Activated CD4-positive, CD25-positive, alpha-beta regulatory T cell (primary cell): ENCODE measurements at regions not wholly inside any gene's neighbourhood (a gene's known extent, or its start where the extent isn't known, plus 50 kb on each side); places are given as distances from the start of the nearest gene placed in this dataset.
"Not testable (repeated sequence)": the region's sequence is repeated elsewhere in the genome, so short reads cannot be mapped to it uniquely, and the experiment has no call there.

Source experiments
- DNase-seq, 4 experiments: peaks; one replicate each; lab custom pipeline; 2025; lab: John Stamatoyannopoulos, UW

DNA sequence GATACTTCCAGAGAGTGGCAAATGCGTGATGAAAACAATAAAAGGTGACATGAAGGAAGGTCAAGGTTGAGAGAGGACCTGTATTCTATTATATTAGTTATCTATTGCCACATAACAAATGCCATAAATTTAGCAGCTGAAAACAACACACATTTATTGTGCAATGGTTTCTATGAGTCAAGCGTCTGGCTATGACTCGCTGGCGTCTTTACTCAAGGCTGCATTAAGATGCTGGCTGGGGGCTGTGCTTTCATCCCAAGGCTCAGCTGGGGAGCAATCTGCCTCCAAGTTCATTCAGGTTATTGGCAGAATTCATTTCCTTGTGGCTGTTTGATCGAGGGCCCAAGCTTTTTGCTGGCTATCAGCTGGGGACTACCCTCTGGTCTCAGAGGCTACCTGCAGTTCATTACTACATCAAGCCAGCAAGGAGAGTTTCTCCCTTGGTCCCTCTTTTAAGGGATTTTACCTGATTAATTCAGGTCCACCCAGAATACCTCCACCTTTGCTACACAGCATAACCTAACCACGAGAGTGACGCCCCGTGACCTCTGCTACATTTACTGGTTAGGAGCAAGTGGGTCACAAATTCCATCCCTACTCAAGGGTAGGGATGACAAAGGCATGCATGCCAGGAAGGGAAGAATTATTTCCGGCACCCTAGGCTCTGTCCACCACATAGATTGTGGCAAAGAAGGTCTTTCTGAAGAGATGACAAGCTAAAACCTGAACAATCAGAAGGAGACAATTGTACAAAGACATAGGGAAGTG is 549.1 kb downstream of the MN1 start:
- DNase-seq: no peak

DNA sequence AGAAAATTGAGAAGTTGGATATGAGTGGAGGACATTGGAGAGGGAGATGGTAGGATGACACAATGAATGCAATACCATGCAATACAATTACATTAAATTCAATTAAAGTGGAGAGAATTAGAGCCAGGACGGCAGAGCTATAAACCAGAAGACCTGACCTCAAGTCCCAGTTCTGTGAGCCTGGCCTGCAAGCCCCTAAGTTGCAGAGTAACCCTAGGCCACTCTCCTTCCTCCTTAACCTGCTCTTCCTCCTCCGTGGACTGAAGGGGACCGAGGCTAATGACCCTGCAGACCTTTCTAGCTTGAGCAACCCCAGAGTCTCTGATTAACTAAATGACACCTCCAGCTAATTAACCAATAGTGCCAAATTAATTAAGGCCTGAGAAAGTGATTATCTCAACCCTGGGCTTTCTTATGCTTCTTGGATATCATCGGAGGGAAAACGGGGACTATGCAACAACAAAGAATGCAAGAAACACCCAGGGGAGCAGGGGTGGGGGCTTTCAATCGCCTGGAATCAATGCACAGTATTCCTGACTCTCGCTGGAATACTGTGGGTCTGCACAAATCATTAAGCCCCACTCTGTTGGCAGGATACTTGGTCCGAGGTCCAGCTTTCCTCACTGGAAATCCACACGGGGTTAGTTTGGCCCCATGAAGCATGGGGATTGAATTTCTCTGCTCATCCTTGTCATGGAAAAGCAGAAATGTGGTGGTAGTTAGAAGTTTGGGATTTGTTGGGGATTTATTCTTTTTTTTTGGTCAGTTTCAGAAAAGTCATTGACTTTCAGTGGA is 548.3 kb downstream of the MN1 start:
- DNase-seq: no peak

DNA sequence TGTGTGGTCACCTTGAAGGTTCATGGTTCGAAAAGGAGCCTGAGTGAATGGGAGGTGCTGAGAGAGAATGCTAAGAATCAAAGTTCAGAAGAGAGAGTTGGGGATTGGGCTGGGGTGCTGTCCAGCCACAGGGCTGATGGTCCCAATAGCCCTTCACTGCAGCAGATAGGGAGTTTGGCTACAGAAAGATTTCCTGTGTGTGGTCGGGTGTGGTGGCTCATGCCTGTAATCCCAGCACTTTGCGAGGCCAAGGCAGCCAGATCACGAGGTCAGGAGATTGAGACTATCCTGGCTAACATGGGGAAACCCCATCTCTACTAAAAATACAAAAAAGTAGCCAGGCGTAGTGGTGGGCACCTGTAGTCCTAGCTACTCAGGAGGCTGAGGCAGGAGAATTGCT is 547.5 kb downstream of the MN1 start:
- DNase-seq: not testable (repeated sequence)

DNA sequence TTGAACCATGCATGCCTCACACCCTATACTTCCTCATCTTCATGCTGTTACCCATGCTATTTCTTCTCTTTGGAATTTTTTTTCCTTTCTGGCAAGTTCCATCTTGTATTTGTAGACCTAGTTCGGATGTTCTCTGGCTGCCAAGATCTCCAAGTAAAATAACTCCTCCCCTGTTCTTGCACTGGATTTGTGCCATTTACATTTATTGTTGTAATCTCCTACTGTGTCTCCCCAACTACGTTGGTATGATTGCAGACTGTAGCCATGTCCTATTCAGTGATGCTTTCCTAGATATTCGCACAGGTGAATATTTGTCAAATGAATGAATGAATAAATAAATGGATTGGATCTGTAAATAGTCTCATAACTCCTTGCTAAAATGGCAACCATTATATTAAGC is 546.0 kb downstream of the MN1 start:
- DNase-seq: no peak

DNA sequence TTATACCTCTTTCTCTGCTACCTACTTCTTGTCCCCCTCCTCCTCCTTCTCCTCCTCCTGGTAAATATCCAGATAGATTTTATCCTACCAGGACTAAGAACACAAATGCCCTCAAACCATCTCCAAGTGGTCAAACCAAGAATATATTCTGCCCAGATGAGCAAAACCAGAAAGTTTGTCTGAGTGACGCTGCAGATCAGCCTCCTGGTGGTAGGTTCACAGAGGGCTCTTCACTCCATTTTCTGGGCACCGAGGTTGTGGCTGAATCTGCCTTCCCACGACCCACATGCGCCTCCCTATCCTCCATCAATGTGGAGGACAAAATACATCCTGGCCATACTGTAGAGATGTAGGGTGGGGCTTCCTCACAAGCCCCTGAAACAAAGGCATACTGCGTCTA is 543.6 kb downstream of the MN1 start:
- no peak for DNase-seq

DNA sequence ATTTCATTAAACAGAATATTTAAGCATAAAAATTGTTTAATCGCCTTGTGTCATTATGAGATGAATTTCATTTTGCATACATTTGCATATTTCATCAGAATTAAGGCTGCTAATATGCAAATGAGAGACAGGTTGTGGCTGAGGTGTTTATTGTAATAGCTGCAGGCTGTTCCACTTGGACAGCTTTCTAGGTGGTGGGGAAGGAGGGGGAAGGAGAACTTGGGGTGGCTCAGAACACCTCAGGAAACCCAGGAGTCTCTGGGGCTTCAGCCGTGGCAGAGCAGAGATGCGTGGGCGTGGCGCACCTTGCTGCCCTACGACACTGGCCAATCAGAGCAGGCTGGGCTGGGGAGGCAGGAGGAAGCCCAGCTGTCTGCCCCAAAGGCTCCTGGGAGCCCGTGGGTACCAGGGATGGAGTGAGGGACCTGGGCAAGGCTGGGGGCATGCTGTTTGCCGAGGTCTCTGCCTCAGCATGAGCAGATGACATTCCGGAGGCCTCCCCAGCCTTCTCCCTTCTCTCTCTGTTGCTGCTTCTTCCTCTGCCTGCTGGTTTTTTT is 542.9 kb downstream of the MN1 start:
- no peak for DNase-seq

DNA sequence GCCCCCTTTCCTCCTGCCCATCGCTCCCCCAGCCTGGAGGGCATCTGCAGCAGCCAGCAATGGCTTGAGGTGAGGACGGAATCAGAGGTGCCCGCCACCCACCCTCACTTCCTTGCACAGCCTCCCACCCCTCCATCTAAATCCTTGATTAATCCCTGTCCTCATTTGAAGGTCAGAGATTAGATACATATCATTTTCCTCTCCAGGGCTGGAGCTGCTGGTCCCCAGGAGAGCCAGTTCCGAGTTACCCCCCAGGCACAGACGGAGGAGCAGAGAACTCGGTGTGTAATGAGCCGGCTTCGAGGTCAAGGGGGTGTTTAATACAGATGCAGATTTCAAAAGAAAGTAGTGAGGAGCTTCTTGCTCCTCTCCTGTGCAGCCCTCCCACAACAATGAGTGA is 542.1 kb downstream of the MN1 start:
- no peak for DNase-seq

DNA sequence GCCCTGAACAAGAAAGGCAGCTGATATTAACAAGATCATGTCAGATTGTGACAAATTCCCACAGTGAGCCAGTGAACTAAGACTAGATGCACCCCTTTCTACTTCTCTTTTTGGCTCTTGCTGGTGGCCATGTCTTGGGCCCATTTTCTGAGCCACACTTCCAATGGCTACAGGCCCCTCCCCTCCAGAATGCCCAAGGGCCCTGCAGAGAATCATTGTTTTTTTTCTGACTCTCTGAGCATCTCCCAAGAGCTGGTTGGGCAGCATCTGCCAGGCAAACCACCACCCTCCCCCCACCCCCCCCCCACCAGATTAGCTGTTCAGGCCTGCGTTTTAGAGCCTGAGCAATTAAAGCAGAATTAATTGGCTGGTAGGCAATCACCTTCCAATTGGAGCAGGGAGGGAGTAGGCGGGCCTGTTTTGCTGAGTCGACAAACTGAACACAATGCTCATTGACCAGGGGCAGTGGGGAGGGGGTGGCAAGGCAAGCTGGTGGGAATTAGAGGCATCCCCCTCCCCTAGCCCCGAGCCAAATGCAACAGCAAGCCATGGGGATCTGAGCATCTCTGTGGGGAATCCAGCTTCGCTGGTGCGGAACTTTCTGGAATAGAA is 541.4 kb downstream of the MN1 start:
- no peak for DNase-seq

DNA sequence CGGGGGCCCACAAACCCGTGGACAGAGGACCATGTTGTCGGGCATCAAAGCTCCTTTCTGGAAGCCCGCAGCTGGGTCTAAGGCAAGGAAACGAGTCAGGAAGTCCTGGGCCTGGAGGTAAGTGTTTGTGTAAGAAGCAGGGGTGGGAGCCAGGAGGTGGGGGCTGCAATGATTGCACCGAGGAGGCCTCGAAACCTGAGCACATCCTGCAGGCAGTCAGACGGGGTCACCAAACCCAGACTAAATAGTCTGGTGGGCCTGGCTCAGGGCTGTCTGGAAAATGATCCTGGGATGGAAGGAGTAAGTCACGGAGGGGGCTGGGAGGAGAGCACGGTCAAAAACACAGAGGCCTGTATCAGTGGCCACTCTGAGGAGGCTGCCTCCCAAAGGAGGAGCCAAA is 539.2 kb downstream of the MN1 start:
- DNase-seq: no peak

DNA sequence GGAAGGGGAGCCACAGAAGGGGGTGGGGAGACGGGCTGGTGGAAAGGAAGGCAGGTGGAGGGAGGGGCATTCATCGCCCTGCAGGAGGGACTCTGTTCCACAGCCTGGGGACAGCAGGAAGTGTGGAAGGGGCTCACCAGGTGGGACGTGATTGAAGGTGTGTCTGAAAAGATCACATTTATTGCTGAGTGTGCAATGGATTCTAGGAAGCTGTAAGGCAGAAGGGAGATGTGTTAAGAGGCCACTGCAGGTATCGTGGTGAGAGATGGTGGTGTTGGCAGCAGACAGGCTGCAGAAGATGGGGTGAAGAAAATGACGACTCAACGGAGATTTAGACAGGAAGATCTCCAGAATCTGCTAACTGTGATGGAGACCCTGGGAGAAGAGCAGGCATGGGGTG is 537.4 kb downstream of the MN1 start:
- DNase-seq: no peak

DNA sequence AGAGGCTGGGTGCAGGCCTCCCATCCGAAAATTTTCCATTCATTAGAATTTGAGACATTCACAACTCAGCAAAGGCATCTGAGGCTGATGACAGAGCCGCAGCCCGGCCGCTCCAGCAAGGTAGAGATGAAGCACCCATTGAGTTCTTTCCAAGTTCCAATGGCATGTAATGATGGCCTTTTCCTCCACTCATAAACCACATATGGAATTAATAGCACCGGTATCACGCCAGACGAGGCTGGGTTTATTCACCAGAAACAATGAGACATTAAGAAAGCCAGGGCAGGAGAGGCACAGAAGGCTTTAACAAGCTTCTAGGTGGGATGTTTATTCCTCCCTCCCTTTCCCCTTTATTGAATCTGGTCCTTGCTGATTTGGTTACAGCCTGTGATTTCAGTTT is 534.4 kb downstream of the MN1 start:
- no peak for DNase-seq

DNA sequence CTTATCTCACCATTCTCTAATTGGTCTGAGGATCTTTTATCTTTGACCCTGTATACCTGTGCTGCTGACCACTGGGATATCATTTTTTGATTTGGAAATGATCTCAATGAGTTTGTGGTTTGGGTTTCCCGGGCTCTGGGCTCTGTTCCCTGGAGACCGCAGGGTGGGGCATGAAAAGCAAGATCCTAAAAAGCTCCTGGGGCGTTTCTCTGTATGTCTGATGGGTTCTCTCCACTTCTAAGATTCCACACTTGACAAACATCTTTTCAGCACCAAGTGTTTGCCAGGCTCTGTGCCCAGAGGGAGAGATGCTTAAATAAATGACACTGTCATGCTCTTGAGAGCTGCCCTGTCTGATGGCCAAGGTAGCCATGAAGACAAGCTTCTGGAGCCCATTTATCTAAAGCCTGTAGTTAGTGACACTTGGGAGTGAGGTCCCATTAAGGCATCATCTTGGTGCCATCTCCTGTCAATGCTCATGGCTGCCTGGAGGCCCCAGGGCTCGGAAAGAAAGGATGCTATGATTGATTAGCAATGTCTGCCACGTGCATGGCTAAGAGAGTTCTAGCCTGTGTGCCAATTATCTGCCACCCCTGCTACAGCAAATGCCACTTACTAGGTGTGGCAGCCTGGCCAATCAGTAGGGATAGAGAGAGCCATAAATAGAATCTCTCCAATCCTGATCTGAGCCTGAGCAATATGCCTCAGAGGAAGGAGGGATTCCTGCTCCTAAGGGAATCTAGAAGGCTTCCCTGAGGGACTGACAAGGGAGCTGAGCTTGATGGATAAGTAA is 531.6 kb downstream of the MN1 start:
- DNase-seq: no peak

DNA sequence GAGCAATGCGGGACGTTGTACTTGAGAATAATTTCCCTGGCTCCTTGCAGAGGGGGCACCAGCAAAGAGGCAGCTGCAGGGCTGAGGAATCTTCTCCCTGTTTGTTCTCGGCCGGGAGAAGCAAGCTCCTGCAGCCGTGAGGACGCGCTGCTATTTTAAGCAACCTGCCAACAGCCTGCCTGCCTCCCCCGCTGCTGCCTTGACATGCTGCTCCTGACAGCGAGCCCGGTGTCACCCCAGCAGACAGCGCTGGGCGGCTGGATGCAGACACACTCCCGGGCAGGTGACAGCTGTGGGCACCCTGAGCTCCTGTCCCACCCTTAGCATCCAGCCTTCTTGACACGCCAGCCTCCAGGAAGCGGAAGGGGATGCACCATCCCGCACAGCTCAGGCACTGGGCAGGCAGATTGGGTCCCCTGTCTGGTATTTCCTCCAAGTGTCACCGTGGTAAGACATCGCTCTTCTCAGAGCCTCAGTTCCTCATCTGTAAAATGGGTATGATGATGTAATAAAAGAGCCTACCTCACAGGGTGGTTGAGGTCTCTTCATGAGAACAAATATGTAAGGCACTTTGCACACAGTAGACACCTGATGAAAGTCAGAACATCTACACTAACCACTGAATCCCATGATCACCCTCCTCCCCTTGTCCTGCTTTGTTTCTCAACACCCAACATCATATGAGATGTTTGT is 530.6 kb downstream of the MN1 start:
- no peak for DNase-seq

DNA sequence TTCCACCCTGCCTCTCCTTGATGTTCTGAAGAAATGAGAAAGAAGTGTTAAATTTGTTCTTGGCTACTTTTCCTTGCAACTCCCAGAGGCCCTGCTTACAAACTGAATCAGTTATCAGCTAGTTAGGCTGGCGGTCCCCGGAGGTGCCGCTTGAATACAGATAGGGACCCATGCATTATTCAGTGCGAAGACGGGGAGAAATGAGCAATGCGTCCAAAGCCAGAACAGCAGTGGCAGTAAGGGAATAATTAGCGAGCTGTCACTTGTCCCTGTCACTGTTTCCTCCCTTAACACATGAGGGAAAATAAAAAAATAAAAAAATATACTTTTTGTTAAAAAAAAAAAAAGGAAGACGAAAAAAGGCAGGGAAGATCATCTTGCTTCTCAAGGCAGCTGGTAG is 528.1 kb downstream of the MN1 start:
- DNase-seq: no peak

DNA sequence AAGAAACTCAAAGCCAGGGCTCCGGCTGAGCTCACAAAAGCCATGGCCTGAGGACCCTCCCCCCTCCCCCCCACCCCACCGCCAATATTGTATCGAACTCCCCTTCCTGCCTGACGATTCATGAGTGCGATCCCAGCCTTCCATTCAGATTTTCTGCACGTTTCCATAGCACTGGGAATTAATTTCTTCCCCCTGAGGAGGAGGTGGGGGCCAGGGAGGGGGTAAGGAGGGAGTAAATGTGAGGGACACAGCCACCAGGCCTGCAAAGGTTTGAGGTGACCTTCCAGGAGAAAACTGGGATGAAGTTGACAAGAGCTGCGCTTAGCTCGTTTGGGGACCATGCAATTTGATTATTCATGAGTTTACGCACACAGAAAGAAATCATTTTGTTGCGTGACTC is 527.7 kb downstream of the MN1 start:
- no peak for DNase-seq

DNA sequence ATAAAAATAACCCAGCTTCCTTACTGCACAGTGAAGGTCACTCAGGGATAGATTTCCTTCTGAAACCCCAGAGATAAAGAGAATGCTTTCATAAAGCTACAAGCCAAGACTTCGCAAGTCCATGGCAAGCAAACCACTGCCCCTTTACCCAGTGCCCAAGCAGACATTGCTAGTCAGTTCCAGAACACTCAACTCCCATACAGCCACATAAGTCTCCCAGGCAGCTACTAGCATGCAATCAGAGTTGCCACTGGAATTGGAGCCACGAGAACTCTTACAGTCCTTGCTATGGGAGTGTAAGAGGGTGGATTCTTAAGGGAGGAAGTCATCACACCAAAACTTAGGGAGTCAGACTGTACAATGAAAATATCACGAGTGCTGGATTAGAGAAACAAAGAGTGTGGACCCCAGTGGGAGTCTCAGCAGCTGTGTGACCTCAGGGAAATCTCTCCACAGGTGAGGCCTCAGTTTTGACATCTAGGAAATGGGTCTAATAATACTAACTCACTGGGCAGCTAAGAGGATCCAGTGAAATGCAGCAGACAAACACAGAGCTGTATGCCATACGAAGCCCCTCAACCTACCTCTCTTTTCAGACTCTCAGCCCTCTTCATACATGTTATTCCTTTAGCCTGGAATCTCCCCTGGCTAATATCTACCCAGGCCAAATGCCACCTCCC is 526.6 kb downstream of the MN1 start:
- no peak for DNase-seq

DNA sequence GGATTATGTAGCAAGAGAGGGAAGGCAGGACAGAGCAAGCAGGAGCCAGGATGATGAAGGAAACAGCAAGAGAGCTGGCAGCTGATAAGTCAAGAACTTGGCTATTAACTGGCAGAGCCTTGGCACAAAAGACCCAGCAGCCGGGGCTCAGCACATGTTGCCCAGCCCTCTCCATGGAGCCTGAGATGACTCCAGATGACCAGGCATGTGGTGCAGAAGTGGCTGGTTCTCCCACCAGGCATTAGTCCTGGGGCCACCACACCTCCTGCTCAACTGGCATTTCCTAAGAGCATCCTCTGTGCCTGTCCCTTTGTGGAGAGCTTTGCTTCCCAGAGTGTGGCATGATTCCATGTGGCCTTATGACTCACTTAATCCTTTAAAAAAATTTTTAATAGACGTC is 522.6 kb downstream of the MN1 start:
- DNase-seq: no peak

DNA sequence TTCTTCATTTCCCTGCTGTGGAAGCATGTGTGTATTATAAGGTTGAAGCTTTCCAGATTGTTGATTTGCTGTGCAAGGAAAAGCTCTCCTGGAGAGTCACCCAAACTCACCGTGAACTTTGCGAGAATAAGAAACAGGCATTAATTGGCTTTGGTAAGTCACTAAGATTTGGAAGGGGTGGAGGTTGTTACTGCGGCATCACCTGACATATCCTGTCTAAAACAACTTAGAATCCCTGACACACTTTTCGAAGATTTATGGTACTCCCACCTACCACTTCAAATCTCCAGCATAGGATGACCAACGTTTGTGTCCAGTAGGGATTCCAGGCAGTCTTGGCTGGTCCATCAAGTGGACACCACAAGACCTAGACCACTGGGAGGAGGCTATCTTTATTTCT is 518.3 kb downstream of the MN1 start:
- DNase-seq: no peak

DNA sequence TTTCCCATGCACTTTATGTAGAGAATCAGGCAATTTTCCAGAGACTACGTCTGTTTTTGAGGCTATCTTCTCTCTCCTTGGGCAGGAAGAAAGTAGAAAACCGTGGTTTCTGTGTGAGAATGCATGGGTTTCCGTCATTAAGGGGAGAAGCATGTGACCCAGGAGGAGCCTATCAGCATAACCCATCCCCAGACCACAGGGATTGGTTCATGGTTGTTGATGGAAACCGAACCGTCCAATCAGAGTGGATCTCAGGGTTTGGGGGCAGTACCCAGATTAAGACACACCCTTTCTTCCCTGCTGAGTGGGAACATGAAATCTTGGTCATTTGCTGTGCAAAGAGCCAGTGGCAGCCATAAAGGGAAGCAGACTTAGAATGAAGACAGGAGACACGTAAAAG is 517.8 kb downstream of the MN1 start:
- no peak for DNase-seq

DNA sequence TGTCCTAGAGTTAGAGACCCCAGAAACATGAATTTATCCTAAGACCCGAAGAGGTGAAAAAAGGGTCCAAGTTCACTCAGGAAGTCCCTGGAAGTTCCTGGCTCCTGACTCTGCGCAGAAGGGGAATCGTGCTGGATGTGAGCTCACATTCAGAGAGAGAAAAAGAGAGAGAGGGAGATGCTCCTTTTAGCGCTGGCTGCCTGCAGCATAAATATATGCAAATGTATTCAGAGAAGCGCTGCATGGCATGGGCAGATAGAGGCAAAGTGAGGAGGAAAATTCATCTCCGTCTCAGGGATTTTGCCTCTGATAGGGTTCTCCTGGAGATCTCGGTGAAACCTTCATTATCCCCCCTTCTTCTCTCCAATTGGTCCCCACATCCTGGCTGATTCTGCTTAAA is 517.2 kb downstream of the MN1 start:
- DNase-seq: no peak

DNA sequence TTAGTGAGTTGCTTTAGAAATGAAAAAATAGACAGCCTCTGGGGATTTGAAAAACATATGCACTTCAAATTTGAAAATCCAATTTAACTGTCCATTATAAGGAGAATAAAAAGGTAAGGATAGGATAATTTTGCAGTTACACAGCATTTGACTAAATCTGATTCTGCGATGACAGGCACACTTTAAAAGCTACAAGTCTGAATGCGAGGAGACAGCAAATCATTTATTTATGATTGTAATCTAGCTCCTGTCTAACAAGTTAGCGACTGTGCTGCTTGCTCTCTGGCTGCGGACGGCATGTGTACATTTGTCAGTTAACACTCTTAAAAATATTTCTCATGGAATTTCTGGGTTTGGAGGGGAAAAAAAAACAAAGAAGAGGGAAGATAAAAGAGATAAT is 514.8 kb downstream of the MN1 start:
- DNase-seq: no peak
